ENCODE measurements at regions not wholly inside any gene's neighbourhood (a gene's known extent, or its start where the extent isn't known, plus 50 kb on each side); places are given as distances from the start of the nearest gene placed in this dataset.

GRCh38 chr5:17732351-17732923 lies 98.2 kb downstream of the TAF11L14 start:
- Histone ChIP-seq H3K27me3 (ENCODE audit: control insufficient read depth, low read length) (no peaks in the 10 kb centered on the region), H4K20me1 (ENCODE audit: control insufficient read depth, insufficient read depth, low read depth, low read length) (no peaks in the 10 kb centered on the region), H3K36me3 (ENCODE audit: control insufficient read depth, low read length) (no peaks in the 10 kb centered on the region), H3K79me2 (ENCODE audit: control insufficient read depth, low read length) (no peaks in the 10 kb centered on the region), H3K4me3 (ENCODE audit: low read length) (no peak overlapping the region), H3K9me3 (ENCODE audit: control insufficient read depth, insufficient read depth, low read length) (no peaks in the 10 kb centered on the region), H3K4me2 (ENCODE audit: low read length) (no peak overlapping the region), H3F3A (ENCODE audit: control insufficient read depth, insufficient read depth) (no peaks in the 10 kb centered on the region), H3K4me1 (ENCODE audit: control insufficient read depth, low read length) (no peaks in the 10 kb centered on the region), H3K9me2 (replicated peaks; ENCODE audit: control insufficient read depth, low read length) (no peaks in the 10 kb centered on the region), H3K27ac (ENCODE audit: low read depth, low read length) (no peak overlapping the region)
- no peak for TF ChIP-seq EZH2phosphoT487 (IDR thresholded peaks at IDR 0.05; ENCODE audit: borderline replicate concordance, low read length)
- TF ChIP-seq, protein P1, sequence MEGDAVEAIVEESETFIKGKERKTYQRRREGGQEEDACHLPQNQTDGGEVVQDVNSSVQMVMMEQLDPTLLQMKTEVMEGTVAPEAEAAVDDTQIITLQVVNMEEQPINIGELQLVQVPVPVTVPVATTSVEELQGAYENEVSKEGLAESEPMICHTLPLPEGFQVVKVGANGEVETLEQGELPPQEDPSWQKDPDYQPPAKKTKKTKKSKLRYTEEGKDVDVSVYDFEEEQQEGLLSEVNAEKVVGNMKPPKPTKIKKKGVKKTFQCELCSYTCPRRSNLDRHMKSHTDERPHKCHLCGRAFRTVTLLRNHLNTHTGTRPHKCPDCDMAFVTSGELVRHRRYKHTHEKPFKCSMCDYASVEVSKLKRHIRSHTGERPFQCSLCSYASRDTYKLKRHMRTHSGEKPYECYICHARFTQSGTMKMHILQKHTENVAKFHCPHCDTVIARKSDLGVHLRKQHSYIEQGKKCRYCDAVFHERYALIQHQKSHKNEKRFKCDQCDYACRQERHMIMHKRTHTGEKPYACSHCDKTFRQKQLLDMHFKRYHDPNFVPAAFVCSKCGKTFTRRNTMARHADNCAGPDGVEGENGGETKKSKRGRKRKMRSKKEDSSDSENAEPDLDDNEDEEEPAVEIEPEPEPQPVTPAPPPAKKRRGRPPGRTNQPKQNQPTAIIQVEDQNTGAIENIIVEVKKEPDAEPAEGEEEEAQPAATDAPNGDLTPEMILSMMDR (IDR thresholded peaks at IDR 0.05; ENCODE audit: low read depth, low read length, poor library complexity, severe bottlenecking): no peak

DNA sequence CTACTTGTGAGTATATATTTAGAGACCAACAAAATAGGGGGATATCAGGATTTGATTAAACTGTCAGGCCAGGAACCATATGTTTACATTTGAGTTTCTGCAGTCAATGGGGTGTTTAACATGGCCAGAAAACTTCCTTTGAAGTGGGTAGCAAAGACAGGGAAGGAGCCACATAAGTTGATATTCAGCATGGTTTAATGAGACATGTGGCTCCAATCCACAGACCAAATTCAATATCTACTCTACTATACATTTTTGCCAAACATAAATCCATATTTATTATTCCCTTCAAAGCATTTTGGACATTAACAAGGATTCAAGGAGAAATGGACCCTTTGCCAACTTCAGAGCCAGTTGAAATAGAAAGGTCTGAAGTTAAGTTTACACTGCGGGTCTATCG lies 99.8 kb downstream of the TAF11L14 start:
- TF ChIP-seq, protein P1 (IDR thresholded peaks at IDR 0.05; ENCODE audit: low read depth, low read length, poor library complexity, severe bottlenecking): no peak
- TF ChIP-seq EZH2phosphoT487 (IDR thresholded peaks at IDR 0.05; ENCODE audit: borderline replicate concordance, low read length): no peak
- no peaks in the 10 kb centered on the region for H3K79me2 ChIP-seq (ENCODE audit: control insufficient read depth, low read length)
- H3K4me2 ChIP-seq (ENCODE audit: low read length): no peak overlapping the region
- H3K36me3 ChIP-seq (ENCODE audit: control insufficient read depth, low read length): no peaks in the 10 kb centered on the region
- H3K9me2 ChIP-seq (replicated peaks; ENCODE audit: control insufficient read depth, low read length): no peaks in the 10 kb centered on the region
- no peaks in the 10 kb centered on the region for H4K20me1 ChIP-seq (ENCODE audit: control insufficient read depth, insufficient read depth, low read depth, low read length)
- H3K9me3 ChIP-seq (ENCODE audit: control insufficient read depth, insufficient read depth, low read length): no peaks in the 10 kb centered on the region
- no peaks in the 10 kb centered on the region for H3K4me1 ChIP-seq (ENCODE audit: control insufficient read depth, low read length)
- no peak overlapping the region for H3K4me3 ChIP-seq (ENCODE audit: low read length)
- no peaks in the 10 kb centered on the region for H3K27me3 ChIP-seq (ENCODE audit: control insufficient read depth, low read length)
- H3F3A ChIP-seq (ENCODE audit: control insufficient read depth, insufficient read depth): no peaks in the 10 kb centered on the region
- no peak overlapping the region for H3K27ac ChIP-seq (ENCODE audit: low read depth, low read length)

- Histone ChIP-seq H3K4me1 (ENCODE audit: control insufficient read depth, low read length) (no peaks in the 10 kb centered on the region), H3F3A (ENCODE audit: control insufficient read depth, insufficient read depth) (no peaks in the 10 kb centered on the region), H4K20me1 (ENCODE audit: control insufficient read depth, insufficient read depth, low read depth, low read length) (no peaks in the 10 kb centered on the region), H3K36me3 (ENCODE audit: control insufficient read depth, low read length) (no peaks in the 10 kb centered on the region), H3K27ac (ENCODE audit: low read depth, low read length) (no peak overlapping the region), H3K4me2 (ENCODE audit: low read length) (no peak overlapping the region), H3K9me3 (ENCODE audit: control insufficient read depth, insufficient read depth, low read length) (no peaks in the 10 kb centered on the region), H3K79me2 (ENCODE audit: control insufficient read depth, low read length) (no peaks in the 10 kb centered on the region), H3K9me2 (replicated peaks; ENCODE audit: control insufficient read depth, low read length) (no peaks in the 10 kb centered on the region), H3K27me3 (ENCODE audit: control insufficient read depth, low read length) (no peaks in the 10 kb centered on the region), H3K4me3 (ENCODE audit: low read length) (no peak overlapping the region)
- TF ChIP-seq, protein P1 (IDR thresholded peaks at IDR 0.05; ENCODE audit: low read depth, low read length, poor library complexity, severe bottlenecking): no peak
- no peak for TF ChIP-seq EZH2phosphoT487 (IDR thresholded peaks at IDR 0.05; ENCODE audit: borderline replicate concordance, low read length)
Observed at GRCh38 chr5:17735761-17736160, 101.5 kb downstream of the TAF11L14 start.
